Activated naive CD8-positive, alpha-beta T cell treated with anti-CD3 and anti-CD28 coated beads, Interleukin-2, amount 50 U/mL, for 24 hours (primary cell): ENCODE measurements at regions not wholly inside any gene's neighbourhood (a gene's known extent, or its start where the extent isn't known, plus 50 kb on each side); places are given as distances from the start of the nearest gene placed in this dataset.
A peak's percentile ranks its signal among the peaks of the same experiment; 100 is the strongest.

ENCODE experiments used
- ATAC-seq: fragments of 150-1000 bp; cut with Tn5 transposase; one replicate; pipeline ENCODE4 v1.10.0; 2021
- DNase-seq: peaks from one replicate; pipeline ENCODE4 v3.0.0; 2021
- H3K27ac Mint-ChIP-seq: one replicate; pipeline ENCODE4 v1.8.0; 2021; ENCODE audit warnings: mild to moderate bottlenecking, mixed read lengths
- H3K27me3 Mint-ChIP-seq: one replicate; pipeline ENCODE4 v1.8.0; 2021; ENCODE audit warnings: mixed read lengths
- H3K36me3 Mint-ChIP-seq: one replicate; pipeline ENCODE4 v1.8.0; 2021; ENCODE audit warnings: low read depth, mixed read lengths
- H3K4me1 Mint-ChIP-seq: one replicate; pipeline ENCODE4 v1.8.0; 2021; ENCODE audit warnings: mixed read lengths
- H3K4me3 Mint-ChIP-seq: one replicate; pipeline ENCODE4 v1.8.0; 2021; ENCODE audit warnings: mild to moderate bottlenecking, moderate library complexity, mixed read lengths
- H3K9me3 Mint-ChIP-seq: one replicate; pipeline ENCODE4 v1.8.0; 2021; ENCODE audit warnings: mixed read lengths

- Mint-ChIP-seq H3K4me1 (no peaks in the 10 kb centered on the region), H3K4me3 (no peak overlapping the region), H3K36me3 (peaks cover under 1% of the 10 kb centered on the region), H3K9me3 (peaks cover 5% of the 10 kb centered on the region), H3K27me3 (no peaks in the 10 kb centered on the region), H3K27ac (no peak overlapping the region)
- DNase-seq (no peak), ATAC-seq (no peak)
Observed at GRCh38 chr3:18593231-18593630, 168.1 kb upstream of the SATB1 start.

DNA sequence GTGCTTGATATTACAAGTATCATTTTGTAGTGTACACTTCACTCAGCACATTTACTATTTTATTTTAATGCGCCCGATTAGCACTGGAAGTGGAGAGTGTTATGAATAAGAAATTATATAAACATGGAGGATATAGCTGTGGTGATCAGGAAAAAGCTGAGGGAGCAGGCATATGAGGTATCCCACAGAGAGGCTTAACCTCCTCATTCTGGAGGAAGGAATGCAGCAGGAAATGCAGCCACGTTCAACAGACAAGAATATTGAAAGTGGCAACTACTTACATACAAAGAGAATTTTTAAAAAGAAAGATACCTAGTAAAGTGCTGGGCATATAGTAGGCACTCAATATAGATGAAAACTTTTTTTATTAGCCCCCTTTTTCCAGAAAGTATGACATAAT, 166.0 kb upstream of the SATB1 start:
- no peaks in the 10 kb centered on the region for H3K27me3 Mint-ChIP-seq
- H3K4me1 Mint-ChIP-seq = no peaks in the 10 kb centered on the region
- ATAC-seq = no peak
- no peak for DNase-seq
- H3K36me3 Mint-ChIP-seq = no peaks in the 10 kb centered on the region
- no peak overlapping the region for H3K4me3 Mint-ChIP-seq
- H3K9me3 Mint-ChIP-seq = peaks cover 5% of the 10 kb centered on the region
- H3K27ac Mint-ChIP-seq = no peak overlapping the region

GRCh38 chr3:18586076-18586475, 160.9 kb upstream of the SATB1 start:
- Mint-ChIP-seq H3K4me3 (no peak overlapping the region), H3K27me3 (no peaks in the 10 kb centered on the region), H3K27ac (no peak overlapping the region), H3K4me1 (peaks cover 5% of the 10 kb centered on the region), H3K9me3 (peaks cover 12% of the 10 kb centered on the region), H3K36me3 (peaks cover 8% of the 10 kb centered on the region)
- ATAC-seq (no peak), DNase-seq (no peak)

DNA sequence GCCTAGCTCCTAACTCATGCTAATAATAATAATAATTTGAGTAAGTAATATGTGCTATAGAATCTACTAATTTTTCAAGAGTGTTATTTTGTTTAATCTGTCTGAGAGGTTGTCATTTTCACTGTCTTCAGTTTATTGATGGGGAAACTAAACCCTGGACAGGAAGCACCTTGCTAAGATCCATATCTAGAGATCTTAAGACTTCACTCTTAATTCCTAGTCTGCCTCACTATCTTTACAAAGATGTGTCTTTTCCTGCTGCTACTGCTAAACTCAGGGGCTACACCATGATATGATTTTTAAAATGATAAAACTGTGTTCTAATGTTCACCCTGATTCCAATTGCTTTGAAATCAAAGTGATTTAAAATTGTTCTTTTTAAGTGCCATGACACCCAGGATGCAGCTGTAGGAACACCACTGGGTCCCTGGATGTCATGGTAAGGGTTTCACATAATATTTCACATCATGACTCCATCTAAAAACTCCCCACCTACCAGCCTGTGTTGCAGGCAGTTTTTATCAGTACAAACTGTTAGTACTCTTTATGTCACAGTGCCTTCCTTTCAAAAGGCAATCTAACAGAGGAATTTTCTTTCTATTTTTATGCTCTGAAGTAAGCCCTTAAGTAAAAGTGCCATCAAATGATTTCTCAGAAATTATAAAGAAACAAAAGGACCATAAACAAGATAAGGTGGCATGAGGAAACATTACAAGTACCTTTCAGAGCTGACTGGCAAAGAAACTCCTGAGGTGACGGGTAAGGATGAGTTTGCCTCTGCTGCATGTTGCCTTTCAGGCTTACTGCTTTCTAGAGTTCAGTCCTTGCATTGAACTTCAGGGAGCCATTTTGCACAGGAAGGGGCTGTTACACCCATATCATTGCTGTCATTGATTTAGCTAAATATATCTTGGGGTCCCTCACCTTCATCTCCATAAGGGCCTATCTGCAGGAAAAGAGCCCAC, 160.1 kb upstream of the SATB1 start:
- H3K9me3 Mint-ChIP-seq = peaks cover 12% of the 10 kb centered on the region
- peaks cover 5% of the 10 kb centered on the region for H3K4me1 Mint-ChIP-seq
- DNase-seq (no peak), ATAC-seq (no peak)
- H3K27me3 Mint-ChIP-seq = no peaks in the 10 kb centered on the region
- no peak overlapping the region for H3K4me3 Mint-ChIP-seq
- no peak overlapping the region for H3K27ac Mint-ChIP-seq
- H3K36me3 Mint-ChIP-seq = peaks cover 8% of the 10 kb centered on the region

GRCh38 chr3:18580268-18580667, 155.1 kb upstream of the SATB1 start:
- peaks cover 8% of the 10 kb centered on the region for H3K9me3 Mint-ChIP-seq
- peaks cover 16% of the 10 kb centered on the region for H3K4me1 Mint-ChIP-seq
- peaks cover 10% of the 10 kb centered on the region for H3K36me3 Mint-ChIP-seq
- no peak overlapping the region for H3K27ac Mint-ChIP-seq
- no peak for ATAC-seq
- H3K4me3 Mint-ChIP-seq = no peak overlapping the region
- no peak for DNase-seq
- no peaks in the 10 kb centered on the region for H3K27me3 Mint-ChIP-seq

GRCh38 chr3:18579661-18580060, 154.5 kb upstream of the SATB1 start:
- DNase-seq (no peak), ATAC-seq (no peak)
- H3K27me3 Mint-ChIP-seq = no peaks in the 10 kb centered on the region
- no peak overlapping the region for H3K27ac Mint-ChIP-seq
- H3K4me1 Mint-ChIP-seq = peaks cover 12% of the 10 kb centered on the region
- H3K4me3 Mint-ChIP-seq = no peak overlapping the region
- H3K36me3 Mint-ChIP-seq = peaks cover 9% of the 10 kb centered on the region
- H3K9me3 Mint-ChIP-seq = peaks cover 8% of the 10 kb centered on the region

GRCh38 chr3:18575573-18575972, 150.4 kb upstream of the SATB1 start:
- H3K27ac Mint-ChIP-seq = no peak overlapping the region
- no peaks in the 10 kb centered on the region for H3K9me3 Mint-ChIP-seq
- no peaks in the 10 kb centered on the region for H3K27me3 Mint-ChIP-seq
- ATAC-seq (no peak), DNase-seq (no peak)
- H3K4me1 Mint-ChIP-seq = peaks cover 20% of the 10 kb centered on the region
- H3K36me3 Mint-ChIP-seq = peaks cover 2% of the 10 kb centered on the region
- H3K4me3 Mint-ChIP-seq = no peak overlapping the region

DNA sequence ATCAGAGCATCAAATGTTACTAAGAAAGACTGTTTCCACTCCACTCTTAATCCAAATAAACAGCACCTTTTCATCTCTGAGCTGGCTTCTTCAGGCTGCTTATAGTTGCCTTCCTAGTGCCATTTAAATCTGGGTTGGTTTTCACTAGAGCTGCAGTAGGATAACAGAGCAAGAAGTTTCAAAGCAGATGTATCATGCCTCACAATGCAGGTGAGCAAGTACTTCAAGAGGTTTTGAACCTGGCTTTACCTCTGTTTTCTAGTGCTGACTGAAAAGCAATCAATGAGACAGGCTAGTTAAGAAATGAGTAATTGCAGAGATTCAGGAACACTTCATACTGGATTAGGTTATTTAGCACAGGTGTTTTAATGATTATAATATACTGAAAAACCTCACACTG, 147.7 kb upstream of the SATB1 start:
- H3K4me3 Mint-ChIP-seq = no peak overlapping the region
- no peaks in the 10 kb centered on the region for H3K27me3 Mint-ChIP-seq
- H3K27ac Mint-ChIP-seq = no peak overlapping the region
- peaks cover 2% of the 10 kb centered on the region for H3K36me3 Mint-ChIP-seq
- H3K4me1 Mint-ChIP-seq = peaks cover 14% of the 10 kb centered on the region
- no peak for ATAC-seq
- H3K9me3 Mint-ChIP-seq = no peaks in the 10 kb centered on the region
- no peak for DNase-seq

GRCh38 chr3:18567293-18567692, 142.2 kb upstream of the SATB1 start:
- DNase-seq (no peak), ATAC-seq (no peak)
- H3K9me3 Mint-ChIP-seq = peaks cover 7% of the 10 kb centered on the region
- no peak overlapping the region for H3K27ac Mint-ChIP-seq
- H3K27me3 Mint-ChIP-seq = no peaks in the 10 kb centered on the region
- no peak overlapping the region for H3K4me3 Mint-ChIP-seq
- peaks cover 21% of the 10 kb centered on the region for H3K4me1 Mint-ChIP-seq
- H3K36me3 Mint-ChIP-seq = no peaks in the 10 kb centered on the region

- H3K27ac Mint-ChIP-seq = no peak overlapping the region
- H3K27me3 Mint-ChIP-seq = no peaks in the 10 kb centered on the region
- DNase-seq (no peak), ATAC-seq (no peak)
- H3K4me3 Mint-ChIP-seq = no peak overlapping the region
- peaks cover 4% of the 10 kb centered on the region for H3K36me3 Mint-ChIP-seq
- H3K9me3 Mint-ChIP-seq = peaks cover 12% of the 10 kb centered on the region
- peaks cover 58% of the 10 kb centered on the region for H3K4me1 Mint-ChIP-seq
Observed at GRCh38 chr3:18562364-18563154, 137.4 kb upstream of the SATB1 start.

- Mint-ChIP-seq H3K4me1 (peaks cover 75% of the 10 kb centered on the region), H3K4me3 (peak overlapping the region; percentile 49), H3K27ac (peak overlapping the region; percentile 99), H3K27me3 (no peaks in the 10 kb centered on the region), H3K9me3 (peaks cover 16% of the 10 kb centered on the region), H3K36me3 (peaks cover 10% of the 10 kb centered on the region)
- ATAC-seq (peak; percentile 9), DNase-seq (peak; percentile 30)
Observed at GRCh38 chr3:18559331-18559842, 134.2 kb upstream of the SATB1 start.

- Mint-ChIP-seq H3K36me3 (peaks cover 10% of the 10 kb centered on the region), H3K4me1 (peaks cover 75% of the 10 kb centered on the region), H3K4me3 (peak overlapping the region; percentile 46), H3K27me3 (no peaks in the 10 kb centered on the region), H3K27ac (peak overlapping the region; percentile 99), H3K9me3 (peaks cover 21% of the 10 kb centered on the region)
- peak; percentile 17 for ATAC-seq
- DNase-seq = no peak
Observed at GRCh38 chr3:18558507-18558906, 133.4 kb upstream of the SATB1 start.

- Mint-ChIP-seq H3K27ac (peak overlapping the region; percentile 99), H3K4me1 (peaks cover 68% of the 10 kb centered on the region), H3K9me3 (peaks cover 13% of the 10 kb centered on the region), H3K36me3 (peaks cover 10% of the 10 kb centered on the region), H3K4me3 (peak overlapping the region; percentile 2), H3K27me3 (no peaks in the 10 kb centered on the region)
- DNase-seq (no peak), ATAC-seq (no peak)
Observed at GRCh38 chr3:18557216-18557615, 132.1 kb upstream of the SATB1 start.

GRCh38 chr3:18556503-18557135, 131.5 kb upstream of the SATB1 start:
- H3K27ac Mint-ChIP-seq = peak overlapping the region; percentile 99
- ATAC-seq = peak; percentile 92
- H3K36me3 Mint-ChIP-seq = peaks cover 10% of the 10 kb centered on the region
- DNase-seq = peak; percentile 72
- peaks cover 12% of the 10 kb centered on the region for H3K9me3 Mint-ChIP-seq
- peaks cover 65% of the 10 kb centered on the region for H3K4me1 Mint-ChIP-seq
- no peaks in the 10 kb centered on the region for H3K27me3 Mint-ChIP-seq
- H3K4me3 Mint-ChIP-seq = peak overlapping the region; percentile 34
